ENCODE measurements at regions not wholly inside any gene's neighbourhood (a gene's known extent, or its start where the extent isn't known, plus 50 kb on each side); places are given as distances from the start of the nearest gene placed in this dataset.

DNA sequence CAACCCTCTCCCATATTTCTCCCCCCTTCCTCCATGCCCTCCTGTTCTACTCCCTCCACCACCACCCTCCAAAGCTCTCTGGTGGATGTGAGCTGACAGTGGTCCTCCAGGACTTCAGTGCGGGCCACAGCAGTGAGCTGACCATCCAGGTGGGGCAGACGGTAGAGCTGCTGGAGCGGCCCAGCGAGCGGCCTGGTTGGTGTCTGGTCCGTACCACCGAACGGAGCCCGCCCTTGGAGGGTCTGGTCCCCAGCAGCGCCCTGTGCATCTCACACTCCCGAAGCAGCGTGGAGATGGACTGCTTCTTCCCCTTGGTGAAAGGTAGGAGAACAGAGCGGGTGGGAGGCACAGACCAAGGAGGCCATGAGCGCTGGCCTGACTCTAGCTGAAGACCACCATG is 167.5 kb upstream of the UMPS start:
- TF ChIP-seq EZH2phosphoT487 (conservative IDR thresholded peaks at IDR 0.05; ENCODE audit: low read length) = no peak
- TF ChIP-seq, protein P1, sequence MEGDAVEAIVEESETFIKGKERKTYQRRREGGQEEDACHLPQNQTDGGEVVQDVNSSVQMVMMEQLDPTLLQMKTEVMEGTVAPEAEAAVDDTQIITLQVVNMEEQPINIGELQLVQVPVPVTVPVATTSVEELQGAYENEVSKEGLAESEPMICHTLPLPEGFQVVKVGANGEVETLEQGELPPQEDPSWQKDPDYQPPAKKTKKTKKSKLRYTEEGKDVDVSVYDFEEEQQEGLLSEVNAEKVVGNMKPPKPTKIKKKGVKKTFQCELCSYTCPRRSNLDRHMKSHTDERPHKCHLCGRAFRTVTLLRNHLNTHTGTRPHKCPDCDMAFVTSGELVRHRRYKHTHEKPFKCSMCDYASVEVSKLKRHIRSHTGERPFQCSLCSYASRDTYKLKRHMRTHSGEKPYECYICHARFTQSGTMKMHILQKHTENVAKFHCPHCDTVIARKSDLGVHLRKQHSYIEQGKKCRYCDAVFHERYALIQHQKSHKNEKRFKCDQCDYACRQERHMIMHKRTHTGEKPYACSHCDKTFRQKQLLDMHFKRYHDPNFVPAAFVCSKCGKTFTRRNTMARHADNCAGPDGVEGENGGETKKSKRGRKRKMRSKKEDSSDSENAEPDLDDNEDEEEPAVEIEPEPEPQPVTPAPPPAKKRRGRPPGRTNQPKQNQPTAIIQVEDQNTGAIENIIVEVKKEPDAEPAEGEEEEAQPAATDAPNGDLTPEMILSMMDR (IDR thresholded peaks at IDR 0.05; ENCODE audit: insufficient read depth, low read length, poor library complexity, severe bottlenecking) = no peak
- H3K79me2 ChIP-seq (ENCODE audit: insufficient read depth, low read length) = no peaks in the 10 kb centered on the region
- no peaks in the 10 kb centered on the region for H3K36me3 ChIP-seq (ENCODE audit: low read length)
- no peaks in the 10 kb centered on the region for H3K9me2 ChIP-seq (replicated peaks; ENCODE audit: insufficient read depth, low read length)
- H3K4me2 ChIP-seq (ENCODE audit: low read depth, low read length, poor library complexity, severe bottlenecking) = no peak overlapping the region
- H3K27me3 ChIP-seq (ENCODE audit: low read length) = no peaks in the 10 kb centered on the region
- no peak overlapping the region for H2AFZ ChIP-seq (ENCODE audit: low read depth, low read length, severe bottlenecking)
- H3K27ac ChIP-seq (ENCODE audit: low read depth, low read length) = no peak overlapping the region
- H3K9ac ChIP-seq (ENCODE audit: low read length) = no peak overlapping the region
- H3K4me3 ChIP-seq (ENCODE audit: insufficient read depth, low read length, poor library complexity, severe bottlenecking) = no peak overlapping the region
- no peaks in the 10 kb centered on the region for H3F3A ChIP-seq (ENCODE audit: insufficient read depth)
- no peaks in the 10 kb centered on the region for H4K20me1 ChIP-seq (ENCODE audit: low read depth, low read length)
- no peaks in the 10 kb centered on the region for H3K9me3 ChIP-seq (ENCODE audit: insufficient read depth, low read length)

DNA sequence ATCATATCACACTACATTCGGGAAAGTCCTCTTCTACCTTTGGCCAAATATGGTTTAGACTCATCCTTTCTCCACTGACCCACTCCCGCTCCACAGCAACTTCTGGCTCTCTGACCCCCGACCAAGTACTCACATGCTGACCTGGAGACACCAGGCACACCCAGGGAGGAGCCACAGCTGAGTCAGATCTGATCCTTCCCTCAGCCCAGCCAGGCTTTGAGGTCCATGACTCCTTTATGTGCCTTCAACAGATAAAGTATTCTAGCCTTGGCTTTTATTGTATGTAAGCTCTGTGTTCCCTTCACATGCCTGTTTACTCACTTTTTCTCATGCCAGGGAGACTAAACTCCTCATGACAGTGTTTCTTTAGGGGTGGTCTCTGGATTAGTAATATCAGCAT is 166.9 kb upstream of the UMPS start:
- TF ChIP-seq EZH2phosphoT487 (conservative IDR thresholded peaks at IDR 0.05; ENCODE audit: low read length) = no peak
- TF ChIP-seq, protein P1 (IDR thresholded peaks at IDR 0.05; ENCODE audit: insufficient read depth, low read length, poor library complexity, severe bottlenecking) = no peak
- no peaks in the 10 kb centered on the region for H3F3A ChIP-seq (ENCODE audit: insufficient read depth)
- H3K9me3 ChIP-seq (ENCODE audit: insufficient read depth, low read length) = no peaks in the 10 kb centered on the region
- H4K20me1 ChIP-seq (ENCODE audit: low read depth, low read length) = no peaks in the 10 kb centered on the region
- no peaks in the 10 kb centered on the region for H3K79me2 ChIP-seq (ENCODE audit: insufficient read depth, low read length)
- H3K9me2 ChIP-seq (replicated peaks; ENCODE audit: insufficient read depth, low read length) = no peaks in the 10 kb centered on the region
- no peak overlapping the region for H2AFZ ChIP-seq (ENCODE audit: low read depth, low read length, severe bottlenecking)
- H3K27ac ChIP-seq (ENCODE audit: low read depth, low read length) = no peak overlapping the region
- H3K36me3 ChIP-seq (ENCODE audit: low read length) = no peaks in the 10 kb centered on the region
- no peak overlapping the region for H3K9ac ChIP-seq (ENCODE audit: low read length)
- H3K4me3 ChIP-seq (ENCODE audit: insufficient read depth, low read length, poor library complexity, severe bottlenecking) = no peak overlapping the region
- no peaks in the 10 kb centered on the region for H3K27me3 ChIP-seq (ENCODE audit: low read length)
- no peak overlapping the region for H3K4me2 ChIP-seq (ENCODE audit: low read depth, low read length, poor library complexity, severe bottlenecking)

DNA sequence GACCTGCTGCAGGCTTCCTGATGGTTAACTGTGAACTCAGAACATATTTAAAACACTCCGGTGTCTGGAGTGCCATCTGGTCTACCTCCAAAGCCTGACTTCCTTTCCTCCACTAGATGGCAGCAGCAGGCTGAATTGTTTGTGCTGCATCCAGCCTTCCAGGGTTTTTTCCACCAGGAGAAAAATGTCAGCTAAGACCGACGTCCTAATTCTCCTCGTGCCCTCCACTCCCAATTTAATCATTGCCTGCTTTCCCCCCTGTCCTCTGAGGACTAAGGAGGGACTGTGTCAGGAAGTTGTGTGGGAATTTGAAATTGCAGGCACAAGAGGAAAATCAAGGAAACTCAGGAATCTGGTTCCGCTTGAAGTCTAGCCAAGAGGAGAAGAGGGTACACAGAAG is 165.2 kb upstream of the UMPS start:
- no peaks in the 10 kb centered on the region for H3K79me2 ChIP-seq (ENCODE audit: insufficient read depth, low read length)
- no peaks in the 10 kb centered on the region for H4K20me1 ChIP-seq (ENCODE audit: low read depth, low read length)
- no peak overlapping the region for H3K9ac ChIP-seq (ENCODE audit: low read length)
- H2AFZ ChIP-seq (ENCODE audit: low read depth, low read length, severe bottlenecking) = no peak overlapping the region
- H3K9me2 ChIP-seq (replicated peaks; ENCODE audit: insufficient read depth, low read length) = no peaks in the 10 kb centered on the region
- H3K27me3 ChIP-seq (ENCODE audit: low read length) = no peaks in the 10 kb centered on the region
- no peaks in the 10 kb centered on the region for H3F3A ChIP-seq (ENCODE audit: insufficient read depth)
- H3K36me3 ChIP-seq (ENCODE audit: low read length) = no peaks in the 10 kb centered on the region
- H3K27ac ChIP-seq (ENCODE audit: low read depth, low read length) = no peak overlapping the region
- TF ChIP-seq, protein P1 (IDR thresholded peaks at IDR 0.05; ENCODE audit: insufficient read depth, low read length, poor library complexity, severe bottlenecking) = peak; percentile 76
- TF ChIP-seq EZH2phosphoT487 (conservative IDR thresholded peaks at IDR 0.05; ENCODE audit: low read length) = no peak
- no peak overlapping the region for H3K4me2 ChIP-seq (ENCODE audit: low read depth, low read length, poor library complexity, severe bottlenecking)
- H3K4me3 ChIP-seq (ENCODE audit: insufficient read depth, low read length, poor library complexity, severe bottlenecking) = no peak overlapping the region
- H3K9me3 ChIP-seq (ENCODE audit: insufficient read depth, low read length) = no peaks in the 10 kb centered on the region

All from SU-DHL-6 (cell line).